ENCODE measurements at regions not wholly inside any gene's neighbourhood (a gene's known extent, or its start where the extent isn't known, plus 50 kb on each side); places are given as distances from the start of the nearest gene placed in this dataset.

- POLR2A ChIA-PET = no interaction called here
- CTCF ChIA-PET = no interaction called here
- TF ChIP-seq CTCF (IDR thresholded peaks at IDR 0.05; ENCODE audit: control extremely low read depth, extremely low read depth, low read depth, missing control alignments) = no peak
- DNase-seq (ENCODE audit: extremely low spot score) = no peak
Measured at GRCh38 chr6:74134327-74134726, 438.3 kb downstream of the CD109 start.

- POLR2A ChIA-PET = no interaction called here
- CTCF ChIA-PET = interaction anchor here (1.2 kb wide), 1 partner anchor 400 kb away, joined by 3 read pairs; no protein-coding TSS in a partner anchor
- DNase-seq (ENCODE audit: extremely low spot score) = no peak
- no peak for TF ChIP-seq CTCF (IDR thresholded peaks at IDR 0.05; ENCODE audit: control extremely low read depth, extremely low read depth, low read depth, missing control alignments)
Measured at GRCh38 chr6:74133073-74133472, 437.1 kb downstream of the CD109 start.

- DNase-seq (ENCODE audit: extremely low spot score) = no peak
- POLR2A ChIA-PET = no interaction called here
- TF ChIP-seq CTCF (IDR thresholded peaks at IDR 0.05; ENCODE audit: control extremely low read depth, extremely low read depth, low read depth, missing control alignments) = no peak
- CTCF ChIA-PET = no interaction called here
Measured at GRCh38 chr6:74130641-74131040, 434.6 kb downstream of the CD109 start.

GRCh38 chr6:74128536-74128935 is 432.5 kb downstream of the CD109 start:
- POLR2A ChIA-PET = no interaction called here
- no peak for DNase-seq (ENCODE audit: extremely low spot score)
- TF ChIP-seq CTCF (IDR thresholded peaks at IDR 0.05; ENCODE audit: control extremely low read depth, extremely low read depth, low read depth, missing control alignments) = no peak
- CTCF ChIA-PET = no interaction called here

- ChIA-PET POLR2A (interaction anchor here (0.6 kb wide), 1 partner anchor 575 kb away, joined by 3 read pairs; no protein-coding TSS in a partner anchor), CTCF (interaction anchor here (1.2 to 1.6 kb wide), 2 partner anchors 11 to 25 kb away, joined by 3 read pairs; no protein-coding TSS in a partner anchor)
- DNase-seq (ENCODE audit: extremely low spot score) = no peak
- TF ChIP-seq CTCF (IDR thresholded peaks at IDR 0.05; ENCODE audit: control extremely low read depth, extremely low read depth, low read depth, missing control alignments) = no peak
Measured at GRCh38 chr6:74117113-74117512, 421.1 kb downstream of the CD109 start.

GRCh38 chr6:74115674-74116073 is 419.7 kb downstream of the CD109 start:
- POLR2A ChIA-PET = no interaction called here
- DNase-seq (ENCODE audit: extremely low spot score) = no peak
- TF ChIP-seq CTCF (IDR thresholded peaks at IDR 0.05; ENCODE audit: control extremely low read depth, extremely low read depth, low read depth, missing control alignments) = no peak
- CTCF ChIA-PET = interaction anchor here (0.9 kb wide), 1 partner anchor 24 kb away, joined by 3 read pairs; no protein-coding TSS in a partner anchor

GRCh38 chr6:74114428-74114827 is 418.4 kb downstream of the CD109 start:
- peak; percentile 8 for DNase-seq (ENCODE audit: extremely low spot score)
- POLR2A ChIA-PET = no interaction called here
- TF ChIP-seq CTCF (IDR thresholded peaks at IDR 0.05; ENCODE audit: control extremely low read depth, extremely low read depth, low read depth, missing control alignments) = no peak
- CTCF ChIA-PET = no interaction called here

Data from GM10248 (cell line).